Endothelial cell of umbilical vein (primary cell): ENCODE measurements at regions not wholly inside any gene's neighbourhood (a gene's known extent, or its start where the extent isn't known, plus 50 kb on each side); places are given as distances from the start of the nearest gene placed in this dataset.

ENCODE experiments used
- BruUV-seq: library from RNA; stranded (reverse); fragments of 400-500 nt; replicated peaks from 2 replicates; lab custom pipeline; 2021; lab: Mats Ljungman, UMichigan
- CTCF ChIA-PET: fragments of 300-600, 350-600 bp; sonication (Branson Sonifier 250); formaldehyde crosslinking; loops from one replicate; lab custom pipeline; 2021; ENCODE audit warnings: antibody characterized with exemption, inconsistent platforms; lab: Charles Lee
- POLR2A ChIA-PET: fragments of 300-600, 350-600 bp; sonication (Branson Sonifier 250); formaldehyde crosslinking; loops from one replicate; lab custom pipeline; 2021; ENCODE audit warnings: antibody characterized with exemption, inconsistent platforms; lab: Charles Lee
- DNase-seq: peaks from one replicate; pipeline ENCODE4 v3.0.0-alpha.2; 2011; ENCODE audit warnings: low read depth, low spot score
- FAIRE-seq: peaks from 2 replicates; lab custom pipeline; 2011; peaks lifted over from hg19 to GRCh38; lab: Jason Lieb, UNC
- H2AFZ ChIP-seq: 2 replicates; pipeline ENCODE4 v1.6.0; 2012; ENCODE audit warnings: low read depth, low read length, control low read depth, inconsistent platforms
- H3K27ac ChIP-seq: 2 replicates; pipeline ENCODE4 v1.5.1; 2011; ENCODE audit warnings: low read depth, mild to moderate bottlenecking, control low read depth, low read length, moderate library complexity; ENCODE audit not compliant: insufficient read depth
- H3K27me3 ChIP-seq, 2 experiments: 2 replicates each; pipeline versions ENCODE4 v1.6.0 to v1.6.1; 2011; ENCODE audit warnings: low read length in 2 of 2, mixed read lengths in 1 of 2; ENCODE audit not compliant: control insufficient read depth in 2 of 2, insufficient read depth in 2 of 2
- H3K36me3 ChIP-seq, 2 experiments: 2 replicates in 1 of 2; 3 replicates in 1 of 2; pipeline ENCODE4 v1.5.1; 2011; ENCODE audit warnings: low read length in 2 of 2, mild to moderate bottlenecking in 1 of 2, moderate library complexity in 1 of 2; ENCODE audit not compliant: control insufficient read depth in 2 of 2, insufficient read depth in 2 of 2; ENCODE audit errors: extremely low read depth in 1 of 2
- H3K4me1 ChIP-seq: 3 replicates; pipeline ENCODE4 v1.5.1; 2011; ENCODE audit warnings: mild to moderate bottlenecking, low read length; ENCODE audit not compliant: control insufficient read depth, insufficient read depth; ENCODE audit errors: extremely low read depth
- H3K4me2 ChIP-seq: 2 replicates; pipeline ENCODE4 v1.6.1; 2011; ENCODE audit warnings: low read length, control low read depth, mixed read lengths; ENCODE audit not compliant: insufficient read depth
- H3K4me3 ChIP-seq, 3 experiments: fragments of 200-600 bp in 1 of 3; sonication (generic), shearing (Covaris generic) in 1 of 3; replicated peaks in 1 of 3; 2 replicates each; pipeline ENCODE4 v1.5.1; 2011 to 2016; ENCODE audit warnings: control low read depth in 3 of 3, low read length in 3 of 3, mild to moderate bottlenecking in 2 of 3, inconsistent platforms in 1 of 3, low read depth in 1 of 3, moderate library complexity in 1 of 3; ENCODE audit not compliant: insufficient read depth in 1 of 3
- H3K79me2 ChIP-seq: 2 replicates; pipeline ENCODE4 v1.6.0; 2012; ENCODE audit warnings: low read length, inconsistent platforms; ENCODE audit not compliant: control insufficient read depth, insufficient read depth
- H3K9ac ChIP-seq: replicated peaks from 2 replicates; pipeline ENCODE3; 2011; ENCODE audit warnings: low read length, control low read depth; ENCODE audit not compliant: insufficient read depth; ENCODE audit errors: extremely low read depth
- H3K9me1 ChIP-seq: replicated peaks from 3 replicates; pipeline ENCODE4 v1.6.0; 2011; ENCODE audit warnings: mild to moderate bottlenecking, low read length; ENCODE audit not compliant: control insufficient read depth, insufficient read depth; ENCODE audit errors: extremely low read depth
- H3K9me3 ChIP-seq: replicated peaks from 2 replicates; pipeline ENCODE4 v1.5.1; 2012; ENCODE audit warnings: low read length, inconsistent platforms; ENCODE audit not compliant: control insufficient read depth, insufficient read depth
- H4K20me1 ChIP-seq: replicated peaks from 2 replicates; pipeline ENCODE3; 2011; ENCODE audit warnings: mild to moderate bottlenecking, low read length; ENCODE audit not compliant: control insufficient read depth, insufficient read depth; ENCODE audit errors: extremely low read depth
- CTCF ChIP-seq, 2 donors: IDR thresholded peaks; 1 replicate in 1 of 2; 2 replicates in 1 of 2; pipeline ENCODE4 v1.5.1; 2011; ENCODE audit warnings: low read length in 2 of 2, mild to moderate bottlenecking in 2 of 2, moderate library complexity in 2 of 2, control low read depth in 1 of 2, inconsistent platforms in 1 of 2, low read depth in 1 of 2; ENCODE audit not compliant: insufficient read depth in 1 of 2; ENCODE audit errors: extremely low read depth in 1 of 2
- EZH2 ChIP-seq: IDR thresholded peaks from 2 replicates; pipeline ENCODE4 v1.6.1; 2012; ENCODE audit warnings: borderline replicate concordance, low read depth, mild to moderate bottlenecking, moderate library complexity, low read length, inconsistent platforms; ENCODE audit not compliant: severe bottlenecking
- FOS ChIP-seq: IDR thresholded peaks from 2 replicates; pipeline ENCODE4 v1.6.1; 2011; ENCODE audit warnings: mild to moderate bottlenecking, low read length, moderate library complexity, borderline replicate concordance; ENCODE audit not compliant: insufficient read depth
- GATA2 ChIP-seq: IDR thresholded peaks from 2 replicates; pipeline ENCODE4 v1.7.0; 2011; ENCODE audit warnings: low read depth, mild to moderate bottlenecking, moderate library complexity, mixed read lengths, low read length; ENCODE audit not compliant: insufficient read length, insufficient read depth
- JUN ChIP-seq: IDR thresholded peaks from 2 replicates; pipeline ENCODE4 v1.6.1; 2011; ENCODE audit warnings: borderline replicate concordance, low read depth; ENCODE audit not compliant: insufficient read length, insufficient read depth
- MYC ChIP-seq: IDR thresholded peaks from one replicate; pipeline ENCODE4 v1.6.1; 2011; ENCODE audit warnings: mild to moderate bottlenecking, low read depth, low read length
- POLR2A ChIP-seq: IDR thresholded peaks from 2 replicates; pipeline ENCODE4 v1.6.1; 2012; ENCODE audit warnings: low read depth, mild to moderate bottlenecking, control low read depth, low read length
- POLR2AphosphoS5 ChIP-seq: IDR thresholded peaks from 2 replicates; pipeline ENCODE4 v1.6.1; 2012; ENCODE audit warnings: low read depth, mild to moderate bottlenecking, control low read depth, low read length, moderate library complexity; ENCODE audit not compliant: insufficient read depth
- dilution Hi-C: fragments of 300-500 bp; cut with MboI; formaldehyde crosslinking; loops from one replicate; pipeline ENCODE4 v1.15.0; 2019; ENCODE audit warnings: low sequenced_read_pairs; ENCODE audit not compliant: extremely low pct_ligation_motif_present
- intact Hi-C: fragments of 100-400 bp; cut with micrococcal nuclease; formaldehyde crosslinking; loops from one replicate; pipeline ENCODE4 v1.10.0; 2022
- TF ChIP-seq, protein P1 (sequence below): IDR thresholded peaks from 2 replicates; pipeline ENCODE4 v1.6.1; 2011; ENCODE audit not compliant: insufficient read depth, insufficient read length

DNA sequence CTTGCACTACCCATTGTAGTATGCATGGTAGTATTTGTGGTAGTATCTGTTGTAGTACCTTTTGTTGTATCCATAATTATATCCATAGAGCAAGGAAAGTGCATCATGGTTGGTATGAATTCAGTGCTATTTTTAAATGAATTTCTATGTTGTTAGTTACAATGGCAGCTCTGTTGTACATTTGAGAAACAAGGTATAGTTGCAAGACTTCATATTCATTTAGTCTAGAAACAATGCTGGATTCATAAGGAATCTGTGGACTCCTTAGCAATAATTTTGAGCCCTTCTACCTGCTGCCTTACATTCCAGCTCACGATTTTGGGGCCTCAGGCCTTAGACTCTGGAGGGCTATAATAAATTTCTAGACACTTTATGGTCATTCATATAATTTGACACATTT lies 141.8 kb downstream of the FAM43A start:
- Histone ChIP-seq H4K20me1 (no peaks in the 10 kb centered on the region), H3K4me2 (no peak overlapping the region), H3K9me1 (no peaks in the 10 kb centered on the region), H3K4me1 (peaks cover 4% of the 10 kb centered on the region), H3K4me3 (no peak overlapping the region), H3K27ac (no peak overlapping the region), H3K27me3 (no peaks in the 10 kb centered on the region), H3K9me3 (no peaks in the 10 kb centered on the region), H3K36me3 (no peaks in the 10 kb centered on the region), H2AFZ (no peak overlapping the region), H3K9ac (no peak overlapping the region), H3K79me2 (no peaks in the 10 kb centered on the region)
- BruUV-seq: no TSS peak
- FAIRE-seq (no peak), DNase-seq (no peak)
- ChIA-PET POLR2A (no interaction called here), CTCF (no interaction called here)
- intact Hi-C loops: loop anchor here (10.0 kb wide), 1 partner anchor 1763 kb away; no protein-coding TSS in a partner anchor
- TF ChIP-seq FOS (no peak), POLR2AphosphoS5 (no peak), POLR2A (no peak), CTCF (IDR thresholded peaks at IDR 0.05; ENCODE audit: extremely low read depth in 1 of 2, insufficient read depth in 1 of 2, low read depth in 1 of 2, low read length in 2 of 2) (no peak), MYC (no peak), EZH2 (no peak), GATA2 (no peak), JUN (no peak)
- TF ChIP-seq, protein P1, sequence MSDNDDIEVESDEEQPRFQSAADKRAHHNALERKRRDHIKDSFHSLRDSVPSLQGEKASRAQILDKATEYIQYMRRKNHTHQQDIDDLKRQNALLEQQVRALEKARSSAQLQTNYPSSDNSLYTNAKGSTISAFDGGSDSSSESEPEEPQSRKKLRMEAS: no peak
- dilution Hi-C loops: no loop called here
